Astrocyte (in vitro differentiated cells and primary cell): ENCODE measurements at regions not wholly inside any gene's neighbourhood (a gene's known extent, or its start where the extent isn't known, plus 50 kb on each side); places are given as distances from the start of the nearest gene placed in this dataset.

Experiments
- DNase-seq: peaks from one replicate; pipeline ENCODE4 v3.0.0-alpha.2; 2010; ENCODE audit warnings: low read depth
- FAIRE-seq: peaks from 2 replicates; lab custom pipeline; 2011; peaks lifted over from hg19 to GRCh38; lab: Jason Lieb, UNC
- H2AFZ ChIP-seq: 2 replicates; pipeline ENCODE4 v1.6.0; 2012; ENCODE audit warnings: low read depth, low read length, inconsistent platforms
- H3K27ac ChIP-seq: 2 replicates; pipeline ENCODE4 v1.5.1; 2011; ENCODE audit warnings: low read depth, low read length, inconsistent platforms
- H3K27me3 ChIP-seq: 2 replicates; pipeline ENCODE4 v1.6.0; 2011; ENCODE audit warnings: low read length, inconsistent platforms; ENCODE audit not compliant: insufficient read depth
- H3K36me3 ChIP-seq: 2 replicates; pipeline ENCODE4 v1.5.1; 2011; ENCODE audit warnings: low read length, inconsistent platforms; ENCODE audit not compliant: insufficient read depth
- H3K4me1 ChIP-seq: 2 replicates; pipeline ENCODE4 v1.5.1; 2011; ENCODE audit warnings: low read length, inconsistent platforms; ENCODE audit not compliant: insufficient read depth
- H3K4me2 ChIP-seq: 2 replicates; pipeline ENCODE4 v1.6.0; 2012; ENCODE audit warnings: low read length, inconsistent platforms
- H3K4me3 ChIP-seq: 2 replicates; pipeline ENCODE4 v1.5.1; 2011; ENCODE audit warnings: low read depth, mild to moderate bottlenecking, low read length, inconsistent platforms; ENCODE audit not compliant: insufficient read depth
- H3K79me2 ChIP-seq: 2 replicates; pipeline ENCODE4 v1.6.0; 2012; ENCODE audit warnings: mild to moderate bottlenecking, low read length, inconsistent platforms; ENCODE audit not compliant: insufficient read depth
- H3K9ac ChIP-seq: 2 replicates; pipeline ENCODE4 v1.6.0; 2012; ENCODE audit warnings: mild to moderate bottlenecking, low read length, inconsistent platforms
- H3K9me3 ChIP-seq: 2 replicates; pipeline ENCODE4 v1.5.1; 2012; ENCODE audit warnings: low read depth, mild to moderate bottlenecking, low read length, inconsistent platforms; ENCODE audit not compliant: insufficient read depth
- H4K20me1 ChIP-seq: 2 replicates; pipeline ENCODE4 v1.6.0; 2012; ENCODE audit warnings: low read length, inconsistent platforms; ENCODE audit not compliant: insufficient read depth
- H3K27ac Mint-ChIP-seq: one replicate; pipeline ENCODE4 v1.8.0; 2021; ENCODE audit warnings: mild to moderate bottlenecking, mixed read lengths; ENCODE audit not compliant: unreplicated experiment
- H3K27me3 Mint-ChIP-seq: one replicate; pipeline ENCODE4 v1.8.0; 2021; ENCODE audit warnings: low read depth, mixed read lengths; ENCODE audit not compliant: unreplicated experiment
- H3K36me3 Mint-ChIP-seq: one replicate; pipeline ENCODE4 v1.8.0; 2021; ENCODE audit warnings: low read depth, mixed read lengths; ENCODE audit not compliant: unreplicated experiment
- H3K4me1 Mint-ChIP-seq: one replicate; pipeline ENCODE4 v1.8.0; 2021; ENCODE audit warnings: low read depth, mixed read lengths; ENCODE audit not compliant: unreplicated experiment
- H3K4me3 Mint-ChIP-seq: one replicate; pipeline ENCODE4 v1.8.0; 2021; ENCODE audit warnings: mild to moderate bottlenecking, moderate library complexity, mixed read lengths; ENCODE audit not compliant: unreplicated experiment
- H3K9me3 Mint-ChIP-seq: one replicate; pipeline ENCODE4 v1.8.0; 2021; ENCODE audit warnings: mild to moderate bottlenecking, mixed read lengths; ENCODE audit not compliant: unreplicated experiment
- EZH2 ChIP-seq: IDR thresholded peaks from 2 replicates; pipeline ENCODE4 v1.6.1; 2012; ENCODE audit warnings: mild to moderate bottlenecking, low read length, inconsistent platforms; ENCODE audit not compliant: insufficient read depth
- TF ChIP-seq, protein P1 (sequence below): IDR thresholded peaks from 2 replicates; pipeline ENCODE4 v1.5.1; 2011; ENCODE audit warnings: low read depth, mild to moderate bottlenecking, inconsistent platforms, low read length, moderate library complexity; ENCODE audit not compliant: insufficient read depth

DNA sequence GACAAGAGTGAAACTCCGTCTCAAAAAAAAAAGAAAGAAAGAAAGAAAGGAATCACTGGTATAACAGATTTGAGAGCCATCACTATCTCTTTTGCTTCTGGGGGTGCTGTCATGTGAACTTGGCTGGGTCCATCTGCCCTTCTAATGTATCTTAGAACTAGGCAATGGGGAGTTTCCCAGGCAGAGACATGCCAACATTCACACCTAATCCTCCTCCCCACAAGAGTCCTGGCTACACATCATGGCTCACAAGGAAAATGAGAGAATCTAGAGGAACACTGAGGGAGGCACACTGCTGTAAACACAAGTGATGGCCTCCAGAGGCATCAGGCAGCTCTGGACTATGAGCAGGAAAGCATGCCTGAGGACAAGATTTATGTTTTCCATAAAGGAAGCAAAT, 67.8 kb upstream of the PPP2R3A start:
- FAIRE-seq (no peak), DNase-seq (no peak)
- TF ChIP-seq, protein P1, sequence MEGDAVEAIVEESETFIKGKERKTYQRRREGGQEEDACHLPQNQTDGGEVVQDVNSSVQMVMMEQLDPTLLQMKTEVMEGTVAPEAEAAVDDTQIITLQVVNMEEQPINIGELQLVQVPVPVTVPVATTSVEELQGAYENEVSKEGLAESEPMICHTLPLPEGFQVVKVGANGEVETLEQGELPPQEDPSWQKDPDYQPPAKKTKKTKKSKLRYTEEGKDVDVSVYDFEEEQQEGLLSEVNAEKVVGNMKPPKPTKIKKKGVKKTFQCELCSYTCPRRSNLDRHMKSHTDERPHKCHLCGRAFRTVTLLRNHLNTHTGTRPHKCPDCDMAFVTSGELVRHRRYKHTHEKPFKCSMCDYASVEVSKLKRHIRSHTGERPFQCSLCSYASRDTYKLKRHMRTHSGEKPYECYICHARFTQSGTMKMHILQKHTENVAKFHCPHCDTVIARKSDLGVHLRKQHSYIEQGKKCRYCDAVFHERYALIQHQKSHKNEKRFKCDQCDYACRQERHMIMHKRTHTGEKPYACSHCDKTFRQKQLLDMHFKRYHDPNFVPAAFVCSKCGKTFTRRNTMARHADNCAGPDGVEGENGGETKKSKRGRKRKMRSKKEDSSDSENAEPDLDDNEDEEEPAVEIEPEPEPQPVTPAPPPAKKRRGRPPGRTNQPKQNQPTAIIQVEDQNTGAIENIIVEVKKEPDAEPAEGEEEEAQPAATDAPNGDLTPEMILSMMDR, result no peak
- TF ChIP-seq EZH2, result no peak
- Histone ChIP-seq H3K9ac (no peak overlapping the region), H3K4me1 (peaks cover 5% of the 10 kb centered on the region), H3K79me2 (no peaks in the 10 kb centered on the region), H3K4me3 (no peak overlapping the region), H3K27me3 (no peaks in the 10 kb centered on the region), H3K9me3 (no peaks in the 10 kb centered on the region), H2AFZ (no peak overlapping the region), H4K20me1 (no peaks in the 10 kb centered on the region), H3K4me2 (no peak overlapping the region), H3K36me3 (no peaks in the 10 kb centered on the region), H3K27ac (no peak overlapping the region)
- H3K4me3 Mint-ChIP-seq, result no peak overlapping the region
- H3K27ac Mint-ChIP-seq, result no peak overlapping the region
- H3K4me1 Mint-ChIP-seq, result peaks cover 8% of the 10 kb centered on the region
- H3K36me3 Mint-ChIP-seq, result no peaks in the 10 kb centered on the region
- H3K9me3 Mint-ChIP-seq, result no peaks in the 10 kb centered on the region
- no peaks in the 10 kb centered on the region for H3K27me3 Mint-ChIP-seq

DNA sequence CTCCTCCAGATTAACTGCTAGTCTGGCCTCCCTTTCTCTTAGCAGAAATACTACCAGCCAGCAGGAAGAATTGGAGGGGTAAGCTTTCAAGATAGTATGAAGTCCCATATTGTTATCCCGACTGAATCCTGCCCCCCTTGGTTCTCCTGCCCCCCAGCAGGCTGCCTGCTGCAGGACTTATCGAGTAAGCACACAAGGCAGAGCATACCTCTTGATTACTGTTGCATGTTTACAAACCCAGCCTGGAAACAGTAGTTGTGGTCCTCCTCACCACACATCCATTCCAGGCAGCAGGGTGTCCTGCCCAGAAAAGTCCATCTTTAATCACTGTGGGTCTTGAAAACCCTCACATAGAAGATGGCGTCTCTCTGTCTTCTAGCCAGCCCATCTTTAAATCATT, 66.8 kb upstream of the PPP2R3A start:
- Mint-ChIP-seq H3K36me3 (no peaks in the 10 kb centered on the region), H3K27ac (no peak overlapping the region), H3K4me1 (peaks cover 8% of the 10 kb centered on the region), H3K27me3 (no peaks in the 10 kb centered on the region), H3K4me3 (no peak overlapping the region), H3K9me3 (no peaks in the 10 kb centered on the region)
- Histone ChIP-seq H3K79me2 (no peaks in the 10 kb centered on the region), H3K36me3 (no peaks in the 10 kb centered on the region), H3K9me3 (no peaks in the 10 kb centered on the region), H3K9ac (no peak overlapping the region), H3K4me3 (no peak overlapping the region), H3K27ac (no peak overlapping the region), H3K27me3 (no peaks in the 10 kb centered on the region), H3K4me2 (no peak overlapping the region), H4K20me1 (no peaks in the 10 kb centered on the region), H3K4me1 (peaks cover 5% of the 10 kb centered on the region), H2AFZ (no peak overlapping the region)
- DNase-seq (no peak), FAIRE-seq (no peak)
- no peak for TF ChIP-seq EZH2
- TF ChIP-seq, protein P1, result no peak

DNA sequence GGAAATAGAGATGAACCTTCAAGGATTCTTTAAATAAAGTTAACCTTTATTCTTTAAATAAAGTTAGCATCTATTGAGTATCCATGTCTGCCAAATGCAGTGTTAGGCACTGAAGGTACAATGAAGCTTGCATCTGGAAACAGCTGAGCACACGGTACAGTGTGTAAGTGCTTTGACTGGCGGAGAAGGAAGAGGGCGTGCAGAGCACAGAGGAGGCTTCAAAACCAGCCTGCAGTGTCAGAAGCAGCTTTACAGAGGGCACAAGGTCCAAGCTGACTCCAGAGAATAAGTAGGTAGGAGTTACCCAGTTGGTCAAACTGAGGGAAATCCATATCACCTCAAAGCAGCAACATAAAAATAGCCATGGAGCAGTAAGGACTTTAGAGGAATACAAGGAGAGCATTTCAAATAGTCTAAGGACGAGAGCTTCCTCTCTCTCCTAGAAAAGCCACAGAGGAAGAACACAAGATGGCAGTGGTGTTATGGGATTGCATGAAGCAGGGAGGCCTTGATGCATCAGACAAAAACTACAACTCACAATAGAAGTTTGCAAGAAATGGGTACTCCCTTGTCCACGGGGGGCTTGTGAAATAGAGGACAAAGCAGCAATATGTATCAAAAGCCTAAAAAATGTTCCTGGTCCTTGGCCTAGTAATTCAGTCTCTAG, 60.3 kb upstream of the PPP2R3A start:
- Histone ChIP-seq H2AFZ (no peak overlapping the region), H3K36me3 (no peaks in the 10 kb centered on the region), H4K20me1 (no peaks in the 10 kb centered on the region), H3K27me3 (no peaks in the 10 kb centered on the region), H3K9me3 (no peaks in the 10 kb centered on the region), H3K4me1 (no peaks in the 10 kb centered on the region), H3K9ac (no peak overlapping the region), H3K27ac (no peak overlapping the region), H3K4me2 (no peak overlapping the region), H3K4me3 (no peak overlapping the region), H3K79me2 (no peaks in the 10 kb centered on the region)
- H3K27me3 Mint-ChIP-seq, result no peaks in the 10 kb centered on the region
- no peaks in the 10 kb centered on the region for H3K36me3 Mint-ChIP-seq
- TF ChIP-seq EZH2, result no peak
- TF ChIP-seq, protein P1, result peak; percentile 15
- DNase-seq, result no peak
- no peak overlapping the region for H3K4me3 Mint-ChIP-seq
- H3K9me3 Mint-ChIP-seq, result peaks cover 6% of the 10 kb centered on the region
- peak; percentile 23 for FAIRE-seq
- peaks cover 5% of the 10 kb centered on the region for H3K4me1 Mint-ChIP-seq
- no peak overlapping the region for H3K27ac Mint-ChIP-seq
